Activated naive CD8-positive, alpha-beta T cell treated with anti-CD3 and anti-CD28 coated beads, Interleukin-2, amount 10 ng/mL, durations not matched to agents 7 days and 5 days (primary cell): ENCODE measurements at regions not wholly inside any gene's neighbourhood (a gene's known extent, or its start where the extent isn't known, plus 50 kb on each side); places are given as distances from the start of the nearest gene placed in this dataset.

Source experiments
- ATAC-seq: fragments of 150-1000 bp; cut with Tn5 transposase; one replicate; pipeline ENCODE4 v1.10.0; 2021; ENCODE audit warnings: low read depth, moderate library complexity
- POLR2A ChIA-PET: fragments of 350-600 bp; sonication (Branson Sonifier 250); formaldehyde crosslinking; loops from one replicate; lab custom pipeline; 2021; ENCODE audit warnings: antibody characterized with exemption; lab: Charles Lee
- DNase-seq: peaks from one replicate; pipeline ENCODE4 v3.0.0; 2021
- H3K27ac Mint-ChIP-seq: one replicate; pipeline ENCODE4 v1.8.0; 2022; ENCODE audit warnings: mild to moderate bottlenecking, mixed read lengths
- H3K27me3 Mint-ChIP-seq: one replicate; pipeline ENCODE4 v1.8.0; 2022; ENCODE audit warnings: mild to moderate bottlenecking, moderate library complexity, mixed read lengths
- H3K36me3 Mint-ChIP-seq: one replicate; pipeline ENCODE4 v1.8.0; 2021; ENCODE audit warnings: mild to moderate bottlenecking, mixed read lengths
- H3K4me1 Mint-ChIP-seq: one replicate; pipeline ENCODE4 v1.8.0; 2021; ENCODE audit warnings: mixed read lengths
- H3K4me3 Mint-ChIP-seq: one replicate; pipeline ENCODE4 v1.8.0; 2022; ENCODE audit warnings: mild to moderate bottlenecking, moderate library complexity, mixed read lengths
- H3K9me3 Mint-ChIP-seq: one replicate; pipeline ENCODE4 v1.8.0; 2021; ENCODE audit warnings: mixed read lengths

DNA sequence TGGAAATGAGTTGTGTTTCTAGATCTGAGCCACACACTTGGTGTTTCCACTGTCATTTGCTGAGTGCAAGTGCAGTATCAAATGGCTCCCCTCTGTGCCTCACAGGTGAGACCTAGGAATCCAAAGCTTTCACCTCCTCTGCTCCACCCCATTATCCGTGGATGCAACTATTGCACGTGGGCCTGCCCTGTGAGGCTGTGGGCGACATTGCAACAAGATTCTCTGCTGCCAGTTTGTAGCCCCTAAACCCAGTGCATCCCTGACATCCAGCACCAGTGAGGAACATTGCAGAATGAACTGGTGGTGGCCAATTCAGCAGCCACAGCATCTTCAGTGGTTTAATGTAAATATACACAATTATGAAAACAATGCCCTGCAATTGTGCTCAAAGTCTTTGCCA lies 115.0 kb upstream of the FOXA2 start:
- DNase-seq (no peak), ATAC-seq (no peak)
- Mint-ChIP-seq H3K36me3 (no peaks in the 10 kb centered on the region), H3K4me1 (no peaks in the 10 kb centered on the region), H3K9me3 (peaks cover 2% of the 10 kb centered on the region), H3K27me3 (no peaks in the 10 kb centered on the region), H3K4me3 (no peak overlapping the region), H3K27ac (no peak overlapping the region)
- POLR2A ChIA-PET, result no interaction called here

DNA sequence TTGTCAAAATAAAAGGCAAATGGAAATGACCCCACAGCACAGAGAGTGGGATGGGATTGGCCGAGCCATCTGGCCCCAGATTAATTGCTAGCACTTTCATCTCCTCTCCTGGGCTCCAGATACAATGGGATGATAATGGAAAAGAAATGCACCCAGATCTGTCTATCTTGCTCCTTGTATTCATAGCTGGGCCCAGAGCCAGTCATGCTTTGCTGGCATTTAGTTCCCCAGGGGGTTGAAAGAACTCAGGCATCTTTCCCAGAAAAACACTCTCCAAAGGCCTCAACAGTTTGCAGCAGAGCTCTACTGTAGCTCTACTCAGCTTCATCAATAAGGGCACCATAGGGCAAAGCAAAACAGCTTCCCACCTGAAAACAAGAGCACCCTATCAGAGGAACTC lies 116.0 kb upstream of the FOXA2 start:
- ATAC-seq (no peak), DNase-seq (no peak)
- H3K27ac Mint-ChIP-seq, result no peak overlapping the region
- H3K27me3 Mint-ChIP-seq, result no peaks in the 10 kb centered on the region
- peaks cover 2% of the 10 kb centered on the region for H3K9me3 Mint-ChIP-seq
- POLR2A ChIA-PET, result no interaction called here
- no peaks in the 10 kb centered on the region for H3K36me3 Mint-ChIP-seq
- H3K4me3 Mint-ChIP-seq, result no peak overlapping the region
- H3K4me1 Mint-ChIP-seq, result no peaks in the 10 kb centered on the region

DNA sequence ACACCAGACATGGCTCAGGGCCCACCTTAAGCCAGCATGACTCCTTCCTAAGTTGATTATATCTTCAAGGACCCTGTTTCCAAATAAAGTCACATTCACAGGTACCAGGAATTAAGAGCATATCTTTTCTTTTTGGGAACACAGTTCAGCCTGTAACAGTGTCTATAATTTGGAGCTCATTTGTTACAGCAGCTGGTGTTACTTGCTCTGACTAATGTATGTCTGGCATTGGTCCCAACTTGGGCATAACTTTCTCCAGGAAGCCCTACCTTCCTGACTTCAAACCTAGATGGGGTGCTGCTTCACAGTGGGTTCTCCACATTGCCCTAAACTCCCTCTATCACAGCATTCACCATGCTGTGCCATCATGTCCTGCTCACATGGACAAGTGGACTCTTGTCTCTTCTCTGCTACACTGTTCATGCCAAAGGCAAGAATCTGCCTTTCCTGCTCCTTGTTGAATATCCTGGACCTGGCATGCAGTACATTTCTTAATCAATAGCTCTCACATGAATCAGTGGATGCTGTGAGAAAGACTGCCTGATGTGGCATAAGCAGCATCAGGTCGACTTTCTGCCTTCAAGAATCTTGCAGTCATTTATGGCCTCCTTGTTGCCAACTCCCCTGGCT lies 117.4 kb upstream of the FOXA2 start:
- DNase-seq (no peak), ATAC-seq (no peak)
- Mint-ChIP-seq H3K4me3 (no peak overlapping the region), H3K27ac (no peak overlapping the region), H3K9me3 (peaks cover 2% of the 10 kb centered on the region), H3K36me3 (no peaks in the 10 kb centered on the region), H3K4me1 (no peaks in the 10 kb centered on the region), H3K27me3 (no peaks in the 10 kb centered on the region)
- POLR2A ChIA-PET, result no interaction called here

DNA sequence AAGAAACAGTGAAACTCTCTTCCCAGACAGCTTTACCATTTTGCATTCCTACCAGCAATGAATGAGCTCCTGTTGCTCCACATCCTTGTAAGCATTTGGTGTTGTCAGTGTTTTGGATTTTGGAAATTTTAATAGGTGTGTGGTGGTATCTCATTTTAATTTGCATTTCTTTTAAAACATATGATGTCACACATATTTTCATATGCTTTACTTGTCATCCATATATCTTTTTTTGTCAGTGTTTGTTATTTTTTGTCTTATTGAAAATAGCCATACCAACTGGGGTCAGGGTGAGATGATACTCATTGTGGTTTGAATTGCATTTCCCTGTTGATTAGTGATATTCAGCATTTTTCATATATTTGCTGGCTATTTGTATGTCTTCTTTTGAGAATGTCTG lies 119.5 kb upstream of the FOXA2 start:
- peaks cover 2% of the 10 kb centered on the region for H3K9me3 Mint-ChIP-seq
- H3K27ac Mint-ChIP-seq, result no peak overlapping the region
- DNase-seq (no peak), ATAC-seq (no peak)
- POLR2A ChIA-PET, result no interaction called here
- H3K36me3 Mint-ChIP-seq, result no peaks in the 10 kb centered on the region
- H3K27me3 Mint-ChIP-seq, result no peaks in the 10 kb centered on the region
- no peaks in the 10 kb centered on the region for H3K4me1 Mint-ChIP-seq
- no peak overlapping the region for H3K4me3 Mint-ChIP-seq

DNA sequence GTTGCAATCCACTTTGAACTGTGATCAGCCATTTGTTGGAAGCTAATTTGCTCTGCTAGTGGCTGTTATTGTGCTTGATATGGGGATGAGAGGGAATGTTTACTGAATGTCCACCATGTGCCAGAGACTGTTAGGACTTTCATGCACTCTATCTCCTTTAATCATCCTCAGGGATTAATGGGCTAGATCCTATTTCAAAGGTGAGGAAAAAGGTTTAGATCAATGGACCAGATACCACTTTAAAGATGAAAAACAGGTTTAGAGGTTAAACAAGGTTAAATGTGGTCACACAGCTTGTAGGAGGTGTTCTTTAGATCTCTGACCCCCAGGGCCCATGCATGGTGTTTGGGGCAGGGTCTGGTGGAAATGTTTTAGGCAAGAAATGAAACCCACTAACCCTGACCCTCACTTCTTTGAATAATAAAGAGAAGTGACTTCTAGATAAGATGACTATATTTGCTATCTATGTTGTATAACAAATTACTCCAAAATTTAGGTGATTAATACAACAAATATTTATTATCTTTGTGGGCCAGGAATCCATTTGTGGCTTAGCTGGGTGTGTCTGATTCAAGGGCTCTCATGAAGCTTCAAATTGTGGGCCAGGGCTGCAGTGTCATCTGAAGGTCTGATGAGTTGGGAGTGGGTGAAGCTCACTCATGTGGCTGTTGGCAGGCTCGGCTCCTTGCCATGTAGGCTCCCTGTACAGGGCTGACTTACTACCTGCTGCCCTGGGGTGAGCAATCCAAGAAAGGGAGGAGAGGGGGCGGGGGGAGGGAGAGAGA lies 127.8 kb upstream of the FOXA2 start:
- Mint-ChIP-seq H3K27me3 (no peaks in the 10 kb centered on the region), H3K9me3 (peaks cover 3% of the 10 kb centered on the region), H3K36me3 (no peaks in the 10 kb centered on the region), H3K4me1 (no peaks in the 10 kb centered on the region), H3K4me3 (no peak overlapping the region), H3K27ac (no peak overlapping the region)
- no peak for ATAC-seq
- no peak for DNase-seq
- POLR2A ChIA-PET, result no interaction called here

DNA sequence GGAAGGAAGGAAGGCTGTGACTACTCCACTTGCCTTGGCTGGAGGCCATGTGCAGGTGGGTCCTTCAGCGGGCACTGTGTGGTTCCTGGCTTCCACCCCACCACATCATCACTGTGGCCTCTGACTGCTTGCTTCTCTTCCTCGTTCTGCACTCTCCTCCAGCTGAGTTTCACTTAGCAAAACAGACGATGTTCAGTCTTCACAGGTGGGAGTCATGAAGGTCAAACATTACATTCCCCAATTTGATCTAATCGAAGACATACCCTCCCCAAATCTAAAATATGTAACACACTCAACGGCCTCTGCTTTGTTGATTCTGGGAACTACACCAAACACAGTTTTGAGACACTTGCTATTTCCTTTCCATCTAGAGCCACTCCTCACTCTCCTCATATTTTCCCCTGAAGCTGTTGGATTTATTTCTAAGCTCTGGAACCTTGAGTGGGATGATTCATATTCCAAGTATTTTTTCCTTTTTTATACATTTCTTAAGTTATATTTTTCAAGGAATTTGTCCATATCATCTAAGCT lies 132.5 kb upstream of the FOXA2 start:
- peaks cover under 1% of the 10 kb centered on the region for H3K9me3 Mint-ChIP-seq
- POLR2A ChIA-PET, result no interaction called here
- no peaks in the 10 kb centered on the region for H3K27me3 Mint-ChIP-seq
- H3K36me3 Mint-ChIP-seq, result no peaks in the 10 kb centered on the region
- no peak for ATAC-seq
- no peak overlapping the region for H3K27ac Mint-ChIP-seq
- DNase-seq, result no peak
- H3K4me1 Mint-ChIP-seq, result no peaks in the 10 kb centered on the region
- H3K4me3 Mint-ChIP-seq, result no peak overlapping the region

DNA sequence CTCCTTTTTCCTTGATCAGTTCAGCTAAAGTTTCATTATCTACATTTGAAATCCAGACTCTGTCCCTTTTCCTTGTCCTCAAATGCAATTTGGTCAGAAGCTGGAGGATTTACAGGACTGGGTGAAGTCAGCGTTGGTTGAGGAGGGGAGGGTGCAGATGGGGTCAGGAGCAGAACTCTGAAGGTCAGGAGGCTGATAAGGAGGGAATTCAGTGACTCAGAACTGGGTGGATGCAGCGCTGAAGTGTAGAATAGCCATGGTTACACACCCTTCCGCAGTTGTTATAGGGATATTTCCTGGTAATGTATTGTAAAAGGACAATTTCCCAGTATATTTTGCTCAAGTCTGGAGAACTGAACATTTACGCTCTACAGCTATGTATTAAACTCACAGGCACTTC lies 133.1 kb upstream of the FOXA2 start:
- H3K9me3 Mint-ChIP-seq, result no peaks in the 10 kb centered on the region
- no peak overlapping the region for H3K4me3 Mint-ChIP-seq
- ATAC-seq (no peak), DNase-seq (no peak)
- POLR2A ChIA-PET, result no interaction called here
- no peaks in the 10 kb centered on the region for H3K27me3 Mint-ChIP-seq
- H3K4me1 Mint-ChIP-seq, result no peaks in the 10 kb centered on the region
- no peak overlapping the region for H3K27ac Mint-ChIP-seq
- H3K36me3 Mint-ChIP-seq, result no peaks in the 10 kb centered on the region

DNA sequence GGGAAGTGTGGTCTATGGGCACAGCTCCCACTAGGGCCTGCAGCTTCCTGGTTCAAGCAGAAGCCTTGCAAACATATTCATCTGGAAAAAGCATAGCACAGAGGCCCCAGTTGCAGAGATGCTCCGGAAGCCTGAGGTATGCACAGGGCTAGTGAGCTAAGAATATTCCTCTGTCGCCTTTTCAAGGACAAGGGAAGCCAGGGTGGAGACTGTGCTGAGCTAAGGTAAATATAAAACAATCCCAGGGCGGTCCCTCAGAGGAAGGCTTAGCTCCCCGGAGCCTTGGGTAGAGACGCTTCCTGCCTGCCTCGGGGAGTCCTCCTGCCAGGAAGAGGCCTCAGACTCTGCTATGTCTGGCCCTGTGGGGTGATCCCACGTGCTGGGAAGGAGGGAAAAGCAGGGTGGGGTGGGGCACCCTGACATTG lies 134.8 kb upstream of the FOXA2 start:
- no peak overlapping the region for H3K27ac Mint-ChIP-seq
- no peak for ATAC-seq

DNA sequence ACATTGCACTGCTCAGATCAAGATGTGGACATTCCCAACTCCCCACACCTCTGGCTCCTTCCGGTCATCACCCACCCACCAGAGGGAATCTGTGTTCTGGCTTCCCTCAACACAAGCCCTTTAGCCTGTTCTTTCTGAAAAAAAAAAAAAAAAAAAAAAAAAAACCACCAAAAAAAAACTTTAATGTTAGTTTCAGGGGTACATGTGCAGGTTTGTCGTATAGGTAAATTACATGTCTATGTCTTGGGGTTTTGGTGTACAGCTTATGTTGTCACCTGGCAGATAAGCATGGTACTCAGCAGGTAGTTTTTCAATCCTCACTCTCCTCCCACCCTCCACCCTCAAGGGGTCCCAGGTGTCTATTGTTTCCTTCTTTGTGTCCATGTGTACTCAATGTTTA lies 135.8 kb upstream of the FOXA2 start:
- Mint-ChIP-seq H3K4me1 (no peaks in the 10 kb centered on the region), H3K27me3 (no peaks in the 10 kb centered on the region), H3K36me3 (no peaks in the 10 kb centered on the region), H3K4me3 (no peak overlapping the region), H3K27ac (no peak overlapping the region), H3K9me3 (no peaks in the 10 kb centered on the region)
- POLR2A ChIA-PET, result no interaction called here
- ATAC-seq, result no peak
- DNase-seq, result no peak

More for the DNA sequence above, 134.8 kb upstream of the FOXA2 start:
- Mint-ChIP-seq H3K27me3 (no peaks in the 10 kb centered on the region), H3K36me3 (no peaks in the 10 kb centered on the region), H3K4me1 (no peaks in the 10 kb centered on the region), H3K4me3 (no peak overlapping the region), H3K9me3 (no peaks in the 10 kb centered on the region)
- DNase-seq, result no peak
- POLR2A ChIA-PET, result no interaction called here

DNA sequence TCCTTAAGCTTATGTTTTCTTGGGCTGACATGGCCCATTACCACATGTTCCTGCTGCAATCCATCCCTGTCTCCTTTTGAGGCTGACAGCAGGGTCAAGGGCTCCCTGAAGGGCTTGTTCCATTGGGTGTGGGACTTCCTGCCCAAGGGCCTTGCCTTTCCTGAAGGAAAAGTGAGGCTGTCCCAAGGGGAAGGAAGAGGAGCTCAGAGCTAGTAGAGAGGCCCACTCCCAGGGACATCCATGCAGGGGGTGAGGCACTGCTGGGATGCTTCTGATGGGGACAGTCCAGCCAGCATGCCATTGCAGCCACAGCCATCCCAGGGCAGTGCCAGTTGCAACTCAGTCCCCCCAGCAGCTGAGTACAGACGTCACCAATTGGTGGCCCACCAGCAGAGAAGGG lies 138.4 kb upstream of the FOXA2 start:
- Mint-ChIP-seq H3K9me3 (no peaks in the 10 kb centered on the region), H3K4me3 (no peak overlapping the region), H3K27me3 (no peaks in the 10 kb centered on the region), H3K4me1 (no peaks in the 10 kb centered on the region), H3K27ac (no peak overlapping the region), H3K36me3 (no peaks in the 10 kb centered on the region)
- POLR2A ChIA-PET, result no interaction called here
- ATAC-seq (no peak), DNase-seq (no peak)

DNA sequence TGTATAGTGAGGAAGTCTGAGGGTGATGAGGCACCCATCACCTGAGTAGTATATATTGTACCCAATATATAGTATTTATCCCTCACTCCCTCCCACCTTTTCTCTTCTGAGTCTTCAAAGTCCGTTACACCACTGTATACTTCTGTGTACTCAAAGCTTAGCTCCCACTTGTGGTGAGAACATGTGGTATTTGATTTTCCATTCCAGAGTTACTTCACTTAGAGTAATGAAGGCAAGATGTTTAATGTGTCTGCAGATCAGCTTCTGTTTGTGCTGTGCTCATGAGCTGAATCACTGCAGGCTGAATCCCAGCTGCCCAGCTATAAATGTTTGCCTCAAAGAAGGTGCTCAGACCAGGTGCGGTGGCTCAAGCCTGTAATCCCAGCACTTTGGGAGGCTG lies 139.3 kb upstream of the FOXA2 start:
- DNase-seq (no peak), ATAC-seq (no peak)
- H3K9me3 Mint-ChIP-seq, result no peaks in the 10 kb centered on the region
- no peaks in the 10 kb centered on the region for H3K36me3 Mint-ChIP-seq
- no peak overlapping the region for H3K27ac Mint-ChIP-seq
- H3K27me3 Mint-ChIP-seq, result no peaks in the 10 kb centered on the region
- no peak overlapping the region for H3K4me3 Mint-ChIP-seq
- POLR2A ChIA-PET, result no interaction called here
- H3K4me1 Mint-ChIP-seq, result no peaks in the 10 kb centered on the region

DNA sequence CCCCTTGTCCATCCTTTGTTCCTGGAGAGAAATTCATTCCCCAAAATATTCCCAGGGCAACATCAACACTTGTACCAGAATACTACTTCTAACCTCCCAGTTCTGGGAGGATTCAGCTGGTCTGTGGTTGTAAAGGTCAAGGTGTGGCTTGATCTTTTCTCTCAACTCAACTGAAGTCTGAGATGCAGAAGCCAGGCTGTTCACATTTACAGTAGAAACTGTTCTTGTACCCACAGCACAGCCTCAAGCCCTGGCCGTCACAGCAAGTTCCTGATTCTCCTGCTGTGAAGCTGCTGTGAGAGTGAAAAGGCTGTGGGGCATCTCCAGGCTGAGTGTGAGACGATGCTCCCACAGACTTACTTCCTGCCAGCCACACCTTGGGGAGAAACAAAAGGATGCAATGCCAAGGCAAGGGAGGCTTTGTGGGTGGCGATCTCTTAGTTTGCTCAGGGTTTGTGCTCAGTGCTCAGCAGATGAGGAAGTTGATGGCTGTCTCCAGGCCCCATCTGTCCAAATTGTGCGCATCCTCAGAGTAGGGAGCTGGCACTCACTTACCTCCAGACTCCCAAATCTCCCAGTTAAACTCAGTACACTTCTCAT lies 143.9 kb upstream of the FOXA2 start:
- H3K9me3 Mint-ChIP-seq, result no peaks in the 10 kb centered on the region
- no peak overlapping the region for H3K4me3 Mint-ChIP-seq
- H3K36me3 Mint-ChIP-seq, result no peaks in the 10 kb centered on the region
- no peak overlapping the region for H3K27ac Mint-ChIP-seq
- no peak for ATAC-seq
- DNase-seq, result no peak
- H3K27me3 Mint-ChIP-seq, result no peaks in the 10 kb centered on the region
- POLR2A ChIA-PET, result no interaction called here
- H3K4me1 Mint-ChIP-seq, result no peaks in the 10 kb centered on the region

DNA sequence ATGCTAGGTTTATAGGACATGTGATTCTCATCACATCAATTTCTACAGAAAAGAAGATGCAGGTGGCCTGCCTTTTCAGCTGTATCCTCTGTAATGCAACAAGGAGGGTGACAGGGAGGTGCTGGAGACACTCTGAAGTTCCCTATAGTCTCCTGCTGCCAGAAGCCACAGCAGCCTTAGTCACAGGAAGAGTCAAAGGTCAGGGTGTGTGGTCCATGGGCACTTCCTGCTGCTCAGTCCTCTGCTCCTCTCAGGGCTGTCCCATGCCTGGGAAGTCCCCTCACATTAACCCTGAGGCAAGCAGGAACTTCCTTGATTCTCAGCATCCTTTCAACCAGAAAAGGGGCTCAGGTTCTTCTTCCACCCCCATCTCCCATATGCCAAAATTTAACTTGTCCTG lies 144.8 kb upstream of the FOXA2 start:
- no peak overlapping the region for H3K4me3 Mint-ChIP-seq
- no peaks in the 10 kb centered on the region for H3K9me3 Mint-ChIP-seq
- H3K27ac Mint-ChIP-seq, result no peak overlapping the region
- POLR2A ChIA-PET, result no interaction called here
- ATAC-seq, result no peak
- no peak for DNase-seq
- no peaks in the 10 kb centered on the region for H3K4me1 Mint-ChIP-seq
- no peaks in the 10 kb centered on the region for H3K36me3 Mint-ChIP-seq
- H3K27me3 Mint-ChIP-seq, result no peaks in the 10 kb centered on the region
